ENCODE measurements at regions not wholly inside any gene's neighbourhood (a gene's known extent, or its start where the extent isn't known, plus 50 kb on each side); places are given as distances from the start of the nearest gene placed in this dataset.
"Not testable (repeated sequence)": the region's sequence is repeated elsewhere in the genome, so short reads cannot be mapped to it uniquely, and the experiment has no call there.

GRCh38 chr16:79845734-79846135 is 245.2 kb upstream of the MAF start:
- DNase-seq = no peak

GRCh38 chr16:79845033-79845733 is 244.6 kb upstream of the MAF start:
- no peak for DNase-seq

- DNase-seq = no peak
Observed at GRCh38 chr16:79844603-79845002, 244.1 kb upstream of the MAF start.

DNA sequence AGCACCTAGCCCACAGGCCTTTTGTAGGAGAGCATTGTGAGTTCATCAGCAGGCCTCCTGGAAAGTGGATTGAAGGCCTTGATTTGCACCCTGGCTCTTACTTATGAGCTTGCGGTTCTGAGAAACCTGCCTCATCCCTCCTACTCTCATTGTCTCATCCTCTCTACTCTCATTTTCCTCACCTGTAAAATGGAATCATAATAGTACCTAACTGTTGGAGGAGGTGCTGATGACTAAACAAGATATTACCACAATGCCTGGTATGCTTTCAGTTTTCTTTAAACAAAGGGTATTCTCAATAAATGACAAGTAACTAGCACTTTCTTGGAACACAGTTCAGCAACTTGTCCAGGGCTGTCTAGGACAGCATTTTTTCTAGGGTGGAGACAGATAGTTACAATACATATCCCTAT is 243.1 kb upstream of the MAF start:
- peak; percentile 29 for DNase-seq

DNA sequence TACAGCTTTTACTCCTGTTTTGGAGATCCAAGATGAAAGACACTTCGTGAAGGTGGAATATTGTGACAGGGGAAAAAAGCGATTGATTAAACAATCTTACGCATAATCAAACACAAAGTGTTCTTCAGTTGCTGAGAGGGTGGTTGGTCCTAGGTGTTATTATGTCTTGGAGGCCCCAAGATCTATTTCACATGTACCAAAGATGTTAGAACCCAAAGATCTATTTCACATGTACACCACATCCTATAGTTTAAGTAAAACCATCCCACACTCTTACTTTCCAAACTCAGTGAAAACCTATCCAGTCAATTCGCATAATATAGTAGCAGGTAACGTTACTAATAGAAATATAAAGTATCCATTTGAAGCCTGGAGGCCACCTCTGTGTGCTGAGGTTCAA is 242.6 kb upstream of the MAF start:
- DNase-seq = no peak

DNA sequence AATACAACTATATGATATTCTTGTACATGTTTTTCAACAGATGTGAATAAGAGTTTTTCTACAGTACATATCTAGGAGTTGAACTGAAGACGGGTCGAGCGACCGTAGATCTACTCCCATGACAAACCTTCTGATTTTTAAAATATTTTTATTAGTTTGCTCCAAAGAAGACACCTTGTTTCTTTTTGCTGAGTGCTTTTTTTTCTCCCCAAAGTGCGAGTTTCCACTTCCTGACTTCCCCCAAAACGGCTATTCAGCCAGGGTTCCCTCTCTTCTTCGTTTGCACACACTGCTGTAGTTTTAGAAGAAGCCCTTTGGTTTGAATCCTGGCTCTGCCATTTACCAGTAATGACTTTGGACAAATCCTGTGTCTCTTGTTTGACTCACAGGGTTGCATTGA is 241.7 kb upstream of the MAF start:
- DNase-seq = no peak

GRCh38 chr16:79839466-79840341 is 239.2 kb upstream of the MAF start:
- no peak for DNase-seq

DNA sequence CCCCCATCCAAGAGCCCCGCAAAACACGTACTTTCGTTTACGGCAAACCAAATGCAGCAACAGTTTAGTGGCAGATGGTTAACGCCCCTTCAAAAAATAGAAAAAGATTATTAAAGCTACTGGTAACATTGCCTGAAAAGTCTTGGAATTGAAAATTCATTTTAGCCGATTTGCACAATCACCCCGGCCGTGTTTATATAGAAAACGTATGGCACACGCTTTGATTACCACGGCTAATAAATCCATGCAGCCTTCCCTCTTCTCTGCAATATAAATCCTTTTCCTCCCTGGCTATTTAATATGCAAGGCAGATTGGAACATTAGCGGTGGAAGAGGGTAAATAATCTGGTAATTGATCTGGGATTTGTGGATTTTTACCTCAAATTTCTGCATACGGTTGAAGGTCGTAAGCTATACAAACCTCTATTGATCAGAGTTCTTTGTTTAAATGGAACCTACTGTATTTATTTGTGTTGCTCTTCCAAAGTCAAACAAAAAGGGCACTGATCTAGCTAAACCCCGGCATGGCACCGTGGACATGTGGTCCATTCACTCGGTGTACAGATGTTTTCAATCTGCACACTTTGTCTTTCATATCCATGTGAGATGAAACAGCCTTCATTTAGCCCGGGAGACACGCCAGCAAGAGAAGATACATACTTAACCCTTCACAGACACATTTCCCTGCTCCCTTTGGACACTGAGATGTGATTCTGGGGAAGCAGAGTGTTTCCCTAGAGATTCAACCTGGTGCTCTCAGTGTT is 238.1 kb upstream of the MAF start:
- DNase-seq = no peak

DNA sequence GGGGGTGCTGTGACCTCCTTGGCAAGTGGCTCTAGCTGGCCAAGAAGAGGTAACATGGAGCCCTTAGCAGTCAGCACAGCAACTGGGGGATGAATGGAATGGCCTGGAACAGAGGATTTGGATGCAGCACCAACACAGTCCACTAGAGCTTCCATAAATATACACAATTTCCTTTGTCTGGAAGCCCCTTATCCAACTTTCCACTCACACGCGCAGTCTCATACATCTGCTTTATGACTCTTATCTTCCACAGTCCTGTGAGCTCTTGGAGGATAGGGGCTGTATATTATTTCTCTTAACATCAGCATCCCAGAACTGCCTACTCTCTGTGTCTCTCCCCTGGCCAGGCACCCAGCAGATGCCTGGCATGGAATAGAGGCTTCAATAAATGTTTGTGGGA is 235.6 kb upstream of the MAF start:
- DNase-seq = no peak

GRCh38 chr16:79835194-79835593 is 234.7 kb upstream of the MAF start:
- DNase-seq = no peak

DNA sequence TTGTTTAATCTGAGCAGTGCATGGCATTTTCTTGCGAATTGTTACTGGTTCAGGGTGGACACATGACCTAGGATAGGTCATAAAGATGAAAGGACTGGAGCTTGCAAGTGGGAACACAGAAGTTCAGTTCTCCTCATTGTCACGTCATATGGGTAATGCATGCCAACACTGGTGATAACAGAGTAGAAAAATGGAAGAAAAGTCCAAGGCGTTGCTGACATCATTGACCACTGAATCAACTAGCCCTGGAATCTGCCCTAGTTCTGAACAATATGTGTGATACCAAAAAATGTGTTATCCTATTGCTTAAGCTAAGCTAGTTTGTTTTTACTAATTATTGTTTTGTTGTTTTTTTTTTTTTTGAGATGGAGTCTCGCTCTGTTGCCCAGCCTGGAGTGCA is 234.2 kb upstream of the MAF start:
- no peak for DNase-seq

- not testable (repeated sequence) for DNase-seq
Observed at GRCh38 chr16:79834003-79834402, 233.5 kb upstream of the MAF start.

- no peak for DNase-seq
Observed at GRCh38 chr16:79833559-79833958, 233.0 kb upstream of the MAF start.

DNA sequence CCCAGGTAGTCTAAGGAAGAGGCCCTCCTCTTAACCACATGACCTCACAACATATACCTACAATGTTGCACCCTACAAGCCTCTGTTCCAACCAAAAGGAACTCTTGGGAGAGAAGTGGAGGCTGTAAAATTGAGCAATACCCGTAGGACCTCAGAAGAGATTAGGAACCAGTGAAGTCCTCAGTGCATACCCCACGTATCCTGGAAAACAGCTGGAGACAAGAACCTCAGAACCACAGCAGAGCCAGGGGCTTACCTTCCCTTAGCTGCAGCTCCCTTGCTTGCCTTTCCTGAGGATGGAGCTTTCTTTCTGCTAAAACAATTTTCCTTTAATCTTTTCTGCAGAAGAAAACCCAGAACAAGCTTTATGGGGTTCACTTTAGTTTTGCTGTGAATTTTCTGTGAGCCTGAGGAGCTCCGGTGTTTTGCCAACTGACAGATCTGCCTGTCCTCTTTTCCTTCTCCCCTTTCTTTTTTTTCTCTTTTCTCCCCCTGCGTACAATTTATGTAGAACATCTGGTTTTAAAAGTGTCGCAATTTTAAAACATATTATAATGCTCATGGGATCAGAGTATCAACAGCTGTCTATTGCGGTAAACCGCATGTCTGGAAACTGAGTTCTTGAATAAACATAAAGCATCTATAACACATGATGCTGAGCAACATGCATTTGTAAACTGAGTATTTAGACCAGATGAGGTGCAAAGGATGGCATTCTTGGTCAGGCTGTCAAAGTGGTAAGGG is 226.4 kb upstream of the MAF start:
- DNase-seq = no peak

- no peak for DNase-seq
Observed at GRCh38 chr16:79825002-79825401, 224.5 kb upstream of the MAF start.

DNA sequence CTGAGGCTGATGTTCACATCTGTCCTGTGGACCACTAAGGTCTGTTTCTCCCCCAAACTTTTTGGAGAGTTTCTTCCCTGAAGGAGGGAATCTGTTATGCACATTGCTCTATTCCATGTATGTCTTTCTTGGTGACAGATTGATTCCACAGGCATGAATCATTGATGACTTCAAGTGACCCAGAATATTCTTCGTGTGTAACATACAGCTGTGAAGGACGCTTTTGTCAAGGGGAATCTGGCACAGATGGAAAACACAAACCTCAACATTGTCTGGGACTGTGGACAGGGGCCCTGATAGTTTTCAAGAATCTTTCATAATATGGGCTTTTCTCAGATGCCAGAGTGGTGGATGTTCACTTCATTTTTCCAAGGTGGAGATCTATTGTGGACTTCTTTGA is 223.1 kb upstream of the MAF start:
- no peak for DNase-seq

DNA sequence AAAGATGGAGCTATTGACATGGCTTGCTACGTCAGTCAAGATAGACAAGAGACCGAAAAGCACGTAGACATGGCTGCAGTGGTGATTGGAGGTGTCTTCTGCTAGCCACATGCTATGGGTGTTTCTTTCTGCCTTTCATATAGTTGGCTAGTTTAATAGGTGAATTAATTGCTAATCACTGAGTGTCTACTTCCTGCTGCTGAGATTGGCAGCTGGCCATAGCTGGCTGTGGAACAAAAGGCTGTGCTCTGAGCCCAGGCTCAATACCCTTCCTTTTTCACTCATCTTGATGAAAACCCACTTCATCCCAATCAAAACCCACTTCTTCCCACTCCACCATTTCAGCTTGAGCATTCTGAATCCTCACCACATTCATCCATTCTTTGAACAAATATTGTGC is 221.4 kb upstream of the MAF start:
- no peak for DNase-seq

DNA sequence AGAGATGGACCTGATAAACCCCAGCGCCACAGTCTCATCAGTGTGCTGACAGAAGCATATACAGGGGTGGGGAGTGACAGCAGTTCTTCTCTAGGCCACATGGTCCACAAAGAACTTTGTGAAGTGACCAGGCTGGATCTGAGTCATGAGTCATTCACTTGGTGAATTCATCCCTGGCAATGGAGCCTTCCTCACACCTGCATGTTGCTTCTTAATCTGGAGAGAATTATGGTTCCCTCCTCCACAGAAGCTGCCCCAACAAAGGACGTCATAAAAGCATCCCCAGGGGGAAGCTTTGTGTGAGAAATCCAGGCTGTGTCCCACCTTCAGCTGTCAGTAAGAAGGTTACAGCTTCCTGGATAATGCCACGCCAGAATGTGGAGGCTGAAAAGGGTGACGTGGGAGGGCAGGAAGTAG is 215.6 kb upstream of the MAF start:
- no peak for DNase-seq

- no peak for DNase-seq
Observed at GRCh38 chr16:79815049-79815448, 214.5 kb upstream of the MAF start.

- no peak for DNase-seq
Observed at GRCh38 chr16:79814124-79814523, 213.6 kb upstream of the MAF start.

DNA sequence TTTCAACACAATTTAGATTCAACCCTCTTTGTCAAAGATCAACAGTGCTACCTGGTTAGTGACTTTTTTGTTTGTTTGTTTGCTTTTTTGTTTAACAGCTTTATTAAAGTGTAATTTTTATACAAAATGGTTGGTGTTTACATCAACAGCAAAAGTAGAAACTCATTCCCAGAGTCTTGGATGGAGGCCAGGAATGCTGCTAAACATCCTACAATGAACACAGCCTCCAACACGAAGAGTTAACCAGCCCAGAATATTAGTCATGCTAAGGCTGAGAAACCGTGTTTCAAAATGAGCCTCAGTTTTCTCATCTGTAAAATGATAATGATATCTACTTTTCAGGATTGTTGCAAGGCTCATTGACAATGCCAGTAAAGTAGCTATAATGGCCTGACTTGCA is 211.0 kb upstream of the MAF start:
- no peak for DNase-seq

DNA sequence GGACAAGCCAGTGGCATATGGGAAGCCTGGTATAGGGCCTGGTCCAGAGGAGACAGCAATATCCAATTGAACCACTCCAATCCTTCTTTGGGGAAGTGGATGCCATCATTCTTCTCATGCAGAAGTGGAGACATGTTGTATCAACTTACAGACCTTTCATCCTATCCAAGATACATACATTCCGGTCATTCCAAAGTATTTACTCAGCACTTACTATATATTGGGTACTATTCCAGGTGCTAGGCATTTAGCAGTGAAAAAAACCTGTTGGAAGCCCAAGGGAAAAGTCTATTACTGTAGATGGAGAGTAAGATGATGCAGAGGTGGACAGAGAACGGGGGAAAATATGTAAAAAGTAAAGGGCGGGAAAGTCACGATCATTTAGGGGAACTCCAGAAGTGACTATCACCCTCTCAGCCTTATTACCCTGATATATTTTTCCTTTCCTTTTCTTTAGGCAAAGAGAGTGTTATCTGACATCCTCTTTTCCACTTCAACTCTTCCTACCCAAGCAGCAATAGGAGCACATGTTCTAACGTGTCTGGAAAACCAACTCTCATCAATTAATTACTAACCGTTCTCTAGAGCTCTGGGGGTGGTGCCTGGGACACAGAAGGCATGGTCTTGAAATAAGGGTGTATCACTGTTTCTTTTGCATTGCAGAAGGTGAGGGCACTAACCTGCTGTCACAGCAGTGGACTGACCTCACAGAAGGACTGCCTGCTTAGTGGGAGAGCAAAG is 210.1 kb upstream of the MAF start:
- no peak for DNase-seq
